GM21390 (cell line): ENCODE measurements at regions not wholly inside any gene's neighbourhood (a gene's known extent, or its start where the extent isn't known, plus 50 kb on each side); places are given as distances from the start of the nearest gene placed in this dataset.

Source experiments
- ATAC-seq: cut with Tn5 transposase; IDR thresholded peaks from one replicate; pipeline ENCODE4 v1.9.1; 2021; ENCODE audit not compliant: unreplicated experiment

DNA sequence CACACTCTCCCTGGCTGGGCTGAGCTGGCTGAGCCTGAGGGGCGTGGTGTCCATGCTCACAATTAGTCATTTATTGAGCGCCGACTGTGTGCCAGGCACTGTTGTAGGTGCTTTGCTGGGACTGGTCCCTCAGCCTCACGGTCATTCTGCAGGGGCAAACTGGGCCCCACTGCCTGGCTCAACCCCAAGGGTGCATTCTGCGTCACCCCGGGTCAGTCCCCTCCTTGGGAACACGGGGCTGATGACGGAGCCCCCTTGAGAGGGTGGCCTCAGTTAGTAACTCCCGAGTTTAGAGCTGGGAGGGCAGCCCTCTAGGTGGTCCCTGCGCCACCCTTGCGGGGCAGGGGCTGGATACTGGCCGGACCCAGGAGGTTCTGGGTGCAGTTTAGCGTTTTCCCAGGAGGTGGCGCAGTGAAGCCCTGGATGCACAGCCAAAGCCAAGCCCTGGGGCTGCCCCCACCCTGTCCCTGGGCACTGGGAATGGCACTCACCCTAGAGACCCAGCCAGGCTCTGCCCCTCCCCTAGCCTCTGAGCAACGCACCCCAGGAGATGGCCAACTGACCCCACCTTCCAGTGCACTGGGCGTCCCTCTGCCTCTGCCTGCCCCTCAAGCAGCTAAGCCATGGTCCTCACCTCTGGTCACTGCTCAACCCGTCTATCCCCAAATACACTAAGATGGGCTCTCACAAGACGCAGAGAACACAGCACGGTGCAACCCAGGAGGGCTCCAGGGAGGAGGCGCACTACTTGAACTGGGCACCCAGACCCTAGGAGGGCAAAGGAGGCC lies 243.2 kb upstream of the GSE1 start:
- no peak for ATAC-seq

DNA sequence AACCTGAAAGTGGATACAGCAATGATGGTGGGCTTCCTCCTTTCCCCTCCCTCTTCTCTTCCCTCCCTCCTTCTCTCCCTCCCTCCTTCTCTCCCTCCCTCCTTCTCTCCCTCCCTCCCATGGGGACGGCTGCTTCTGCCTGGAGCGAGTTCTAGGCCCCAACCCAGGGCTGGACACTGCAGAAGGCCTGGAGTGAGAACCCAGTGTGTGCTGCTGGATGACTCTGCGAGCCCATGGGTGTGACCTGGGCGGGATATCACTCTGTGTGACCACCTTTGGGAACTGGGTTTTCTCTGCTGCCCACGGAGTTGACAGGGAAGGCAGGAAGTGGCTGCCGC lies 242.6 kb upstream of the GSE1 start:
- ATAC-seq, result no peak

DNA sequence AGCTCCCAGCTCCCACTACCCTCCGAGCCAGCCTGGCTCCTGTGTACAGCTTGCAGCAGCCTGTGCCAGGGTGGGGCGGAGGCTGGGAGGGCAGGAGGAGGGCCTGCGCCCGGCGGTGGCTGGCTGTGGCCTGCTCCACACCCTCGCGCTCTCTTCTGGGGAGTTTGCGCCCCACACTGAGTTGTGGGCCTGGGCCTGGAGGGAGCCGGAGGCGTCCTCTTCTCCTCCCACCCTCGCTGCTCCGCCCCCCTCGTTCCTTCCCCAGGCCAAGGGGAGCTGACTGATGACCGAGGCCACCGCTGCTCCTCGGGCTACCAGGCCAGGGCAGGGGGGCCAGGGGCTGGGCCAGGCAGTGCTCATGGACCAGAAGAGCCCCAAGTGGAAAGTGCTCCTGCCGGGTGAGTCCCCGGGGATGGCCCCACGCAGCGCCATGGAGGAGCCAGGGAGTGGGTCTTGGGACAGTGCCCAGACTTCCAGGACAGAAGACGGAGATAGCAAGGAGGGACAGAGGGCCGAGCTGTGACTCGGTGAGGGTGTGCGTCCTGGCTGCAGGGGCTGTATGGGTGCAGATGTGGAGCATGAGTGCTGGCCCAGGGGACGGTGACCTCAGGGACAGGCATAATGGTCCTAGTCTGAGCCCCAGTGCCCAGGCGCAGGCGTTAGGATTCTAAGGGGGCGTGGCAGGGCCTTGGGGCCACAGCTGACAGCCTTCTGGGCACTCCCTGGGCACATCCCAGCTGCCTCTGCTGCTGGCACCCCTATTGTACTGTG lies 242.1 kb upstream of the GSE1 start:
- no peak for ATAC-seq

DNA sequence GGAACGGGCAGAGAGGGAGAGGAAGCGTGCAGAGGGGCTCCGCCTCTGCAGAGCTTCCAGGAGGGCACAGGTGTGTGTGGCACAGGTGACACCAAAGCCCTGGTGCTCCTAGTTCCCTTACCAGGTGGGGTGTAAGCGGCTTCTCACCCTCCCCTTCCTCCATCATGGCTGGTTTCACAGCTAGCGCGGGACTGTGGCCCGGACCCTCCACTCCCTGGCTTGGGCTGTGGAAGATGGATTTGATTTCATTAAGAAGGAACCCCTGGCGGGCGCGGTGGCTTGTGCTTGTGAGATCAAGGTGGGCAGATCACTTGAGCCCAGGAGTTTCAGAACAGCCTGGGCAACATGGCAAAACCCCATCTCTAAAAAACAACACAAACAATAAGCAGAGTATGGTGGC lies 241.2 kb upstream of the GSE1 start:
- no peak for ATAC-seq

DNA sequence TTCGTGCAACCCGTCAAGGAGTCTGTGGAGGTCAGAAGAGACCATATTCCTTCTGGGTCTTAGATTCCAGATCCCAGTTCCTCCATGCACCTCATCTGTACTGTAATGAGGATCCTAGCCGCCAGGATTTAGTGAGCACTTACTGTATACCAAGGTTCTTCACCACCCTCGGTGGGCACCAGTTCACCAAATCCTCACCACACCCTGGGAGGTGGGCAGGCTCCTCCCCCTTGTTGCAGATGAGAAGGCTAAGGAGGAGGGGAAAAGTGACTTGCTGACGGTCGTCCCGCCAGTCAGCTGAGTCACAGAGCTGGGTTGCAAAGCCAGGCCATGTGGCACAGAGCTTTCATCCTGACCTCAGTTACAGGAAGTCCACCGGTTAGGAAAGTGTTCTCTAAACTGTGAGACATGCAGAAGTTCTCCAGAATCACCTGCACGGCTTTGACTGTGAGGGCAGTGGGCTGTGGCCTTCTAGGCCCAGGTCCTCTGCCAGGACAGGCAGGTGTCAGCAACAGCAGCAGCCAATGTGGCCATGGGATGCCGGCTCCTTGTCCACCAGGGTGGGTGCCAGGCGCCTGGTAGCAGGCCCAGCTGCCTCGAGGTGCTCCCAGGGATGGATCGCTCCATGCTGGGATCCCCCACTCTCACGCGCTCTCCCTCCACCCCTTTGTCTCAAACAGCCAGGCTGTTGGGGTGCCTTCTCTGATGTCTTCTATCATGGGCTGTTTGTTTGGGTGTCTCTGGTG lies 240.3 kb upstream of the GSE1 start:
- no peak for ATAC-seq

DNA sequence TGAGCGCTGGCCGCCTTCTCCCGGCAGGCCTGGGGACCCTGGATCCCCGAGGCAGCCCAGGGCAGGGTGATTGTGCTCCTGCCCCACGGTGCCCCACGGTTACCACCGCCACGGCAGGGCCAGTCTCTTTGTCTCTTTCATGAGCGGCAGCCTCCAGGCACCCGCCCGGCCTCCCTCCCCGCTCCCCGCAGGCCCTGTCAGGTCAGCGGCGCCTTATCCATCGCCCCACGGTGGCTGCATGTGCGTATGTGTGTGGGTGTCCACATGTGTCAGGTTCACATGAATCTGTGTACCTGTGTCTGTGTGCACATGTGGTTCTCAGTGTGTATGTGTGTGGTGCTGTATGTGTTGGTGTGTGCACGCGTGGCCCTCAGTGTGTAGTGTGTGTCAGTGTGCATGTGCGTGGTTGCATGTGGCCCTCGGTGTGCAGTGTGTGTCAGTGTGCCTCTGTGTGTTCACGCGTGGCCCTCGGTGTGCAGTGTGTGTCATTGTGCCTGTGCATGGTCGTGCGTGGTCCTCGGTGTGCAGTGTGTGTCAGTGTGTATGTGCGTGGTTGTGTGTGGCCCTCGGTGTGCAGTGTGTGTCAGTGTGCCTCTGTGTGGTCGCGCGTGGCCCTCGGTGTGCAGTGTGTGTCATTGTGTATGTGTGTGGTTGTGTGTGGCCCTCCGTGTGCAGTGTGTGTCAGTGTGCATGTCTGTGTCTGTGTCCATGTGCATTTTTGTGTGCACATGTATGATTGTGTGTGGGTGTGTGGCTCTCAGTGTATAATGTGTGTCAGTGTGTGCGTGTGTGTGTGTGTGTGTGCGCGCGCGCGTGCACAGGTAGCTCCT lies 239.2 kb upstream of the GSE1 start:
- ATAC-seq, result no peak

DNA sequence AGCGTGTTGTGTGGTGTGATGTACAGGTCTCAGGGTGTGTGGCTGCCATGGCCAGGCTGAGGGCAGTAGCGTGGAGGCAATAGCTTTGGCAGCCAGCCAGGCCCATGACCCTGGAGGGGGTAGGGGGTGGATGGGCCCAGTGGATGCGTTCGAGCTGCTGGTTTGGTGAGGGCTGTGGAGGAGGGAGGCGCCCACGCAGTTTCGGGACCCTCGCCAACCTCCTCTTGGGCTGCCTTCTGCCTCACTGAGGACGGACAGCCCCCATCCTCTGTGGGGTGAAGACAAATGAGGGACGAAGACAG lies 238.6 kb upstream of the GSE1 start:
- no peak for ATAC-seq

DNA sequence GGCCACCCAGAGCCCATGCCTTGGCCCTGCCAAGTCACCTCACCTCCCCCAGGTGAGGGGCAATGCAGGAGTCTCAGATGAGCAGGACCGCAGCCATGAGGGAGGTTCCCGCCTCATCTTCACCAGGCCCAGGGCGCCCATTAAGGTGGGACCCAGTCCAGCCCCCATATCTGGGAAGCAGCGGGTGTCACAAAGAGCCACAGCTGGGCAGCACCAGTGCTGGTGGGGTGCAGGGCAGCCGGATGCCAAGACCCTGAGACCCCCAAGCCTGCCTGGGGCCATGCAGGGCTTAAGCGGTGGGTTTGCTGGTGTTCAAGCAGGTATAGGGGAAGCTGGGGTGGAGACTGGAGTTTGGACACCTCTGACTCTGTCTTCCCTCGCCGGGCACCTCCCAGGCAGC lies 237.8 kb upstream of the GSE1 start:
- ATAC-seq, result no peak

DNA sequence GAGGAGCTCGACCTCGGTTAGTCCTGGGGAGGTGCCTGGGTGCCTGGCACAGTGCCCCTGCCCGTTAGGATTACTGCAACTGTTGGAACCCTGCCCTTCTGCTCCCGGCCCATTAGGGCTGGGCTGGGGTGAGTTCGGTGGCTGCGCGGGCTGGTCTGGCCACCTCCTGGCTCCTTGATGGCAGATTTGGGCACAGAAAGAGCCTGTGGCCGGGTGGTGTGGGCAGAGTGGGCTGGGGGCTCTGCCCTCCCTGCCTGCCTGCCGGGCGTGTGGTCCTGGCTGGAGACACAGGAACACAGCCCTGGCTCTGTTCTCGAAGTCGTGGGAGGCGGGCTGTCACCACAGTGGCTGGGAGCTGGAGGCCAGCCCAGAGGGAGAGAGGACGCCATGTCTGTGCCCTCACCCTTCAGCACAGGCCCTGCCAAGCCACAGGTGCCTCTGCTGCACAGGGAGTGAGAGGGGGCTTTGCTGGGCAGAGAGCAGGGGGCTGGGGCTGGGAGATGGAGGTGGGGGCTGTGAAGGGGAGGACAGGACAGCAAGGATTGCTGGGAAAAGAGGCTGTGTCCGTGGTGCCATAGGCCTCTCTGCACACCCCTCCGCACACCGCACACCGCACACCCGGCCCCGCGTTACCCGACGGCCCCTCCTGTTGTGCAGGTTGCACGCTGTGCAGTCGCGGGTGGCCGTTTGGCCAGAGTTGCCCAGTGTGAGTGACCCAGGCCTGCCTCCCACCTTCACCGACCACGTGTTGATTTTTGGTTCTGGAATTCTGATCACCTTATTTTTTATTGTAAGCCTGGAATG lies 236.6 kb upstream of the GSE1 start:
- ATAC-seq, result no peak

DNA sequence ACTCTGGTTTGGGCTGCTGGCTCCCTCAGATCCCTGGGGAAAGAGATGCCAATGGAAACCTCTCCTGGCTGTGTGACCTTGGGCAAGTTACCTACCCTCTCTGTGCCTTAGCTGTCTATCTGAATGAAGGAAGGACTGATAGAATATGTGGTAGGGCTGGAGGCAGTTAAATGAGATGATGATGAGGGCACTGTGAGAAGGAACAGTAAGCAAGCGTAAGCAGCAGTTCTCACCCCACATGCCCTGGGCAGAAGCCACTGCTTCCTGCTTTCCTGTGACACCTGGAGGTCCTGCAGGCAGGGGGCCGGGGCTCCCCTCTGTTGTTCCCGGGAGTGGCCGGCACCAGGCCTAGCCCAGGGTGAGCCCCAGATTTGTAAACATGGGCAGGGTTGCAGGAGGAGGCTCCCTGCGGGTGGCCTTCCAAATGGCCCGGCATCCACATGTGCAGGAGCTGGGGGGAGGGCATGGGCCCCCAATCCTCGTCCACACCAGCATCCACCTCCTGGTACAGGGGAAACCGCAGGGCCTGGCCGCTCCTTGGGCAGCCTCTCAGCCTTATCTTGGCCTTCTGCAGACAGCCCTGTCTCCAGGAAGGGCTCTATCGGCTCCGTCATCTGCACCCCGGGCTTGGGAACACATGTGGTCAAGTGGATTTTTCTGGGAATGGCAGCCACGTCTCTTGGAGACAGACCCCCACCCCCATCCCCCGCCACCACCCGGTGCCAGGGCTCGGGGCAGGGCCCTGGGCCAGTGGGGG lies 235.6 kb upstream of the GSE1 start:
- ATAC-seq, result no peak

DNA sequence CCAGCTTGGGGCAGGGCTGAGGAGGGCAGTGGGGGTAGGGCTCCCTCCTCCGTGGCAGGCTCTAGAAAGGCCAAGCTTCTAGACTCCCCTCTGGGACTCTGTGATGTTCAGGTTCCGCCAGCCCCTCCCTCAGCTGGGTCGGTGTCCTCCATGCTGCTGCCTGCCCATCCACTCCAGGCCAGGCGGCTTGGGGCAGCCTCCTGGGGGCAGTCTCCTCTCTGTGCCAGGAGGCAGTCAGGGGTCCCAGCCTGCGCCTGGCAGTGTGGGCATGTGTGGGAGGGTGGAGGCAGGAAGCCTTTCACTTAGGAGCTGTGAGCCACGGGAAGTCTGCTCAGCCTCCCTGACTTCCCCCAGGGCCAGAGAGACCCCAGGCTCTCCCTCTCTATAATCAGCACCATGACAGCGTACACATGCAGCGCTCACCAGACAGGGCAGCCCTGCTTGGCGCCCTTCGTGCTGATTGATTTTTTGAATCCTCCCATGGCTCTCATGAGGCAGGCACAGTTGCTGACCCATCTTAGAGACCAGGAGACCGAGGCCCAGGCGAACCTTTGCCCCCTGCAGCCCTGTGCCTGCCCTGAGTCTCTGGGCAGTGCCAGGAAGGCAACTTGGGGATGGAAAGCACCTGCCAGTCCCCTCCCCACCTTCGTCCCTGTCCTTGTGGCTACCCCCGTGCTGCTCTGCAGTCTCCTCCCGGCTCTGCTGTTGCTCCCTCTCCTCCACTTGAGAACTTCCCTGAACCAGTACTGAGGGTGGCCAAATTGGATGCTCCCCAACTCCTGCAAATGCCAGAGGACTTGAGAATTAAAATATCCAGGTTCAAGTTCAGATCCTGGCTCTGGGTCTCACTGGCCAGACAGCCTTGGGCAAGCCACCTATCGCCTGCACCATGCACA lies 234.7 kb upstream of the GSE1 start:
- no peak for ATAC-seq

DNA sequence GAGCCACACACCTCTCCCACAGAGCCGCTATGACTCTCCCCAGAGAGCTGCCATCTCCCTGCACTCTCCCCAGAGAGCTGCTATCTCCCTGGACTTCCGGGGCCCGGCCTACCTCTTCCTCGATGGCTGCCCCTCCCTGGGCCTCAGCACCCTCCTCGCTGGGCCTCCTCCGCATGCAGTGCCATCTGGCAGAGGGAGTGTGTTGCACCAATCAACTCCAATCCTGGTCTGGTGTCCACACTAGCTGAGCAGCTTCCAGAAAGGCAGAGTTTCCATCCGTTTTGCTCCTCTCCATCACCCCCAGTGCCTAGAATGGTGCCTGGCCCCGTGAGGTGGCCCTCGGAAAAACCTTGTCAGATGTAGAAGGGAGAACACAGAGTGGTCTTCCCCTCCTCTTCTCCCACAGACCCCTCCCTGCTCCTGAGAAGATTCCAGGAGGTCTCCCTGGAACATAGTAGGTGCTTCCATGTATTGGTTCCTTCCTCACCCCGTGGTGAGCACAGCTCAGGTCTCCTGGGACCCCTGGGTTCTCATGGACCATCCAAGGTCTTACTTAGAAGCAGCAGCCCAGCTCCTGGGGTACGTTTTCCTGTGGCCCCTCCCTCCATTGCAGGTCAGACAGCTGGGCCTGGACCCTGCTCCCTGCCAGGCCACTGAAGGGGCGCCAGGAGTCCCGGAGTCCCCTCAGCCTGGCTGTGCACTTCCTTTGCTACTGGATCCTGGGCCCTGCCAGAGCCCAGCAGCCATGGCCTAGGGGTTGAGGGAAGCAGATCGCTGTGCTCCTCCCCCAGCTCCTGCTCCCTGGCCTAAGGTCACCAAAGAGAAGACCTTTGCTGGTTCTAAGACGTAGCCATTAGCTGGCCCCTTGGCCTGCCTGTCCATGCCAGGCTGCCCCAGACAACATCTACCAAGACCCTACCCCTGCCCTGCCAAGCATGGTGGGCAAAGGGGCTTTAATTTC lies 233.8 kb upstream of the GSE1 start:
- ATAC-seq, result no peak

DNA sequence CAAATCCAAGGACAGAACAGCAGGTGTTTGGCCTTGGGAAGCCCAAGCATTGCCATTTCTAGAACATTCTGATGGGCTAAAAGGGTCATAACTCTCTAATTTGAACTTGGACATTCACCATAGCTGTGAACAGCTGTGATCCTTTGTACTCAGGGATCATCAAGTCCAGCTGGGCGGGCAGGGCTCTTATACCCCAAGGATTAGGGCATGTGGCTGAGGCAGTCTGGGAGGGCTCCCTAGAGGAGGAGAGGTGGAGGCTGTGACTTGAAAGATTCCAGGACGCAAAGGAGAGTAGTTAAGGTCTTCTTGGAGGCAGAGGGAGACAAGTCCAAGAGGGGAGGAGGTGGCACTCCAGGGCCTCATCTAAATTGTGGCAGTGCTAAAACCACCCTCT lies 233.1 kb upstream of the GSE1 start:
- no peak for ATAC-seq

DNA sequence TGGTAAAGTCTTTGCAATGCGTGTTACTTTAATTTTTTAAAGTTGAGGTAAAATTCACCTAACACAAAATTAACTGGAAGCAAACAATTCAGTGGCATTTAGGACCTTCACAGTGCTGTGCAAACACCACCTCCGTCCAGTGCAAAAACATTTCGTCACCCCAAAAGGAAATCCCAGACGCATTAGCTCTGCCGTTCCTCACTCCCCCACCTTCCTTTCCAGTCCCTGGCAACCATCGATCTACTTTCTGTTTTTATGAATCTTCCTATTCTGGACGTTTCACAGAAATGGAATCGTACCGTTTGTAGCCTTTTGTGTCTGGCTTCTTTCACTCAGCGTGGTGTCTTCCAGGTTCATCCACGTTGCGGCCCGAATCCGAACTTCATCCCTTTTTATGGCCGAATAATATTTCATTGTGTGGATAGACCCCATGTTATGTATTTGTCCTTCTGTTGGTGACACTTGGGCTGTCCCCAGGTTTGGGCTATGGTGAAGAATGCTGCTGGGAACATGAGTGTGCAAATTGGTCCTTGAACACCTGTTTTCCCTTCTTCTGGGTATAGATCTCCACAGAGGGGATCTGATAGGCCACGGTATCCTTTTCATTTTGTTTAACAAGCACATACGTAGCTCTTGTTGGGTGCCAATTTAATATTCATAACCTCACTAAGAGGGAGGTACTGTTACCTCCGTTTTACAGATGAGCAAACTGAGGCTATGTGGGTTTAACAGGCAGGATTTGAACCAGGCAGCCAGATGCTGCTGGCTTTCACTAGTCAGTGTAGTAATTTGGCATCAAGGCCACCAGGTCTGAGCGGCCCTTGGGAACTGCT lies 232.0 kb upstream of the GSE1 start:
- ATAC-seq, result no peak

DNA sequence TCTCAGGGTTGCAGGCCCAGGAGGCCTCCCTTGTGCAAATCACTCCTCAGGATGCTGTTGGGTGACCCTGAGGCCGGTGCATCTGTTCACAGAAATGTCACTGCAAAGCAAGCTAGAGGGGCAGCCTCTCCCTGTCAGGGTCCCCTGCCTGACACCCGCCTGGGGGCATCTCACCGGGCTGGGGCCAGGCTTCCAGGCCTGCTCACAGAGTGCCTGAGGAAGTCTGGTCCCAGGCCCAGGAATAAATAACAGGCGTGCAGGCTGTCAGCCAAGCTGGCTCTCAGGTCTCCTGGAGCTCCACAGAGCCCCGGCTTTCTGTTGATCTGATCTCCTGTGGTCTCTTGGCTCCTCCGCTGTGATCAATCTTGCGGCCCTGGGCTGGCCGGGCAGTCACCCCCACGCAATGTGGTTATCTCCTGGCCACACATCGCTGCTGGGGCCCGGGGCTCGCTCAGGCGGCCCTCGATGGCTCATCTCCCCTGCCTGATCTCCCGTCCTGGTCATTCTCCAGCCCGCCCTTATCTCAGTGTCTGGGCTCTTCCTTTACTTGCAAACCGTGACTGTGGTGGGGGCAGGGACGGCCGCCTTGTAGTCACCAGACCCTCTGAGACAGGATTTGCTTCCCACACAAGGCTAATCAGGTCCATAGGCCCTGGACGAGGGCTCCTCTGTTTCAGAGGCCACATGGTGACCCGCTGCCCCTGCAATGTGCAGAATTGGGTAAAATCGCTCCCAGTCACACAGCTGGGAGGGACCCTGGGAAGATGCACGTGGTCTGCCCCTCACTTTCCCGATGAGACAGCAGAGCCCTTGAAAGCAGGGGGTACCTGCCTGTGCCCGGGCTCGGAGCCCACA lies 231.2 kb upstream of the GSE1 start:
- no peak for ATAC-seq

DNA sequence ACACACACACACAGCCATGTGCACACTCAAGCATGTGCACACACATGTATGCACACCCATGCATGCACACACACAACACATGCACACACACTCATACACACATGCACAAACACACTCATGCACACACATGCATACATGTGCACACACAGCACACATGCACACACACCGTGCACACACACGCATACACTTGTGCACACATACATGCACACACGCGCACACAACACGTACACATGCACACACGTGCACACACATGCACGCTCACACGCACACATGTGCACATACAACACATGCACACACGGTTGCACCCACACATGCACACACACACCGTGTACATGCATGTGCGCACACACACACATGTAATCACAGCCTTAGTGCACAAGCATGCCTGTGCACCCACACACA lies 230.4 kb upstream of the GSE1 start:
- ATAC-seq, result no peak
